BJ (cell line): ENCODE measurements at regions not wholly inside any gene's neighbourhood (a gene's known extent, or its start where the extent isn't known, plus 50 kb on each side); places are given as distances from the start of the nearest gene placed in this dataset.

Source experiments
- CTCF ChIA-PET: fragments of 350-600 bp; formaldehyde crosslinking; extraction: SDS; loops from one replicate; lab custom pipeline; 2021; ENCODE audit warnings: antibody characterized with exemption, inconsistent platforms; lab: Yijun Ruan, JAX
- POLR2A ChIA-PET: fragments of 300-600 bp; sonication (Branson Sonifier 250); formaldehyde crosslinking; extraction: SDS; loops from one replicate; lab custom pipeline; 2021; ENCODE audit warnings: antibody characterized with exemption; lab: Charles Lee
- DNase-seq: peaks from one replicate; pipeline ENCODE4 v3.0.0-alpha.2; 2011; ENCODE audit warnings: low read depth
- H3K27me3 ChIP-seq: 2 replicates; pipeline ENCODE4 v1.6.0; 2011; ENCODE audit warnings: low read length; ENCODE audit not compliant: control insufficient read depth, insufficient read depth
- H3K36me3 ChIP-seq: 2 replicates; pipeline ENCODE4 v1.5.1; 2011; ENCODE audit warnings: low read length; ENCODE audit not compliant: control insufficient read depth, insufficient read depth
- H3K4me3 ChIP-seq: 2 replicates; pipeline ENCODE4 v1.5.1; 2011; ENCODE audit warnings: low read depth, mild to moderate bottlenecking, control low read depth, low read length
- TF ChIP-seq, protein P1 (sequence below): IDR thresholded peaks from 2 replicates; pipeline ENCODE4 v1.5.1; 2011; ENCODE audit warnings: low read depth, mild to moderate bottlenecking, control low read depth, inconsistent platforms, low read length, moderate library complexity; ENCODE audit not compliant: insufficient read depth

GRCh38 chr2:40803900-40804299, 352.0 kb upstream of the SLC8A1 start:
- Histone ChIP-seq H3K27me3 (no peaks in the 10 kb centered on the region; the same call in 1 of the 2 replicates), H3K36me3 (no peaks in the 10 kb centered on the region), H3K4me3 (no peak overlapping the region)
- ChIA-PET POLR2A (no interaction called here), CTCF (no interaction called here)
- DNase-seq, result no peak
- TF ChIP-seq, protein P1, sequence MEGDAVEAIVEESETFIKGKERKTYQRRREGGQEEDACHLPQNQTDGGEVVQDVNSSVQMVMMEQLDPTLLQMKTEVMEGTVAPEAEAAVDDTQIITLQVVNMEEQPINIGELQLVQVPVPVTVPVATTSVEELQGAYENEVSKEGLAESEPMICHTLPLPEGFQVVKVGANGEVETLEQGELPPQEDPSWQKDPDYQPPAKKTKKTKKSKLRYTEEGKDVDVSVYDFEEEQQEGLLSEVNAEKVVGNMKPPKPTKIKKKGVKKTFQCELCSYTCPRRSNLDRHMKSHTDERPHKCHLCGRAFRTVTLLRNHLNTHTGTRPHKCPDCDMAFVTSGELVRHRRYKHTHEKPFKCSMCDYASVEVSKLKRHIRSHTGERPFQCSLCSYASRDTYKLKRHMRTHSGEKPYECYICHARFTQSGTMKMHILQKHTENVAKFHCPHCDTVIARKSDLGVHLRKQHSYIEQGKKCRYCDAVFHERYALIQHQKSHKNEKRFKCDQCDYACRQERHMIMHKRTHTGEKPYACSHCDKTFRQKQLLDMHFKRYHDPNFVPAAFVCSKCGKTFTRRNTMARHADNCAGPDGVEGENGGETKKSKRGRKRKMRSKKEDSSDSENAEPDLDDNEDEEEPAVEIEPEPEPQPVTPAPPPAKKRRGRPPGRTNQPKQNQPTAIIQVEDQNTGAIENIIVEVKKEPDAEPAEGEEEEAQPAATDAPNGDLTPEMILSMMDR, result no peak

- no peak for DNase-seq
- ChIA-PET POLR2A (no interaction called here), CTCF (no interaction called here)
- Histone ChIP-seq H3K27me3 (no peaks in the 10 kb centered on the region), H3K36me3 (no peaks in the 10 kb centered on the region), H3K4me3 (no peak overlapping the region)
- TF ChIP-seq, protein P1, result no peak
Measured at GRCh38 chr2:40809156-40809555, 357.3 kb upstream of the SLC8A1 start.

DNA sequence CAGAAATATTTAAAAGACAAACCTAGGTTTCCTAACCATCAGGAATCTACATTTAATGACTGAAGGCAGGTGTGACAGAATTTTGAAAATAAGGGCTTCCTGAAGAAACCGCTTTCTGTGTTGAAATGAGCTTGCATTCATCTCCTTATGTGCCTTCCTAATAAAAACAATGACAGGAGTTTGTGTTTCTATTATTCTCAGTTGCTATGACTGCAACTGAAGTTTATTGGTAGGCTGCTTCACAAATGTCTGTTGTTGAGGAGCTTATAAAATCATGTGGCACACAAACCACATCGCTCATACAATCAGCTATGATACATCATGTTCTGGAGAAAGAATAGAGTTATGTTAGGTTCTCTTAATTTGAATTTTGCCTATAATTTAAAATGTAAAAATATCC, 362.7 kb upstream of the SLC8A1 start:
- H3K4me3 ChIP-seq, result no peak overlapping the region
- no peaks in the 10 kb centered on the region for H3K27me3 ChIP-seq
- no peaks in the 10 kb centered on the region for H3K36me3 ChIP-seq
- POLR2A ChIA-PET, result no interaction called here
- DNase-seq, result no peak
- CTCF ChIA-PET, result no interaction called here
- TF ChIP-seq, protein P1, result no peak

DNA sequence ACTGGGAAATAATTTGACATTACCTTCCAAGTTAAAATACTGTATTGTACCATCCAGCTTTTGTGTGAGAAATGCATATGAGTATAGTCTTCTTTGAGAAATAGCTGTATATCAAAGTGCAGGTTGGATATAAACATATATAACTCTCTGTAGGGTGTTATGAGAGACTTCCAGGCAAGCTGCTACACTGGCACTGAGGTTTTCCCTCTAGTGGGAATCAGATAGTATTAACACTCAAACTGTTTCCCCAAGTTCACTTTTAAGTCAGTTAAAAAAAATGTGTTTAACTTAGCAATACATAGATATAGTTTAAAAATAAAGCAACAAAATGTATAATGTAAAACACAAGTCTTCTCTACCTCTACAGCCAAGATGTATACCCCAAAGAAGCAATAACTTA, 368.4 kb upstream of the SLC8A1 start:
- TF ChIP-seq, protein P1, result peak; percentile 16; the same call in 1 of the 2 replicates
- DNase-seq, result no peak
- no peaks in the 10 kb centered on the region for H3K27me3 ChIP-seq
- CTCF ChIA-PET, result no interaction called here
- POLR2A ChIA-PET, result no interaction called here
- no peak overlapping the region; the same call in 1 of the 2 replicates for H3K4me3 ChIP-seq
- H3K36me3 ChIP-seq, result no peaks in the 10 kb centered on the region

DNA sequence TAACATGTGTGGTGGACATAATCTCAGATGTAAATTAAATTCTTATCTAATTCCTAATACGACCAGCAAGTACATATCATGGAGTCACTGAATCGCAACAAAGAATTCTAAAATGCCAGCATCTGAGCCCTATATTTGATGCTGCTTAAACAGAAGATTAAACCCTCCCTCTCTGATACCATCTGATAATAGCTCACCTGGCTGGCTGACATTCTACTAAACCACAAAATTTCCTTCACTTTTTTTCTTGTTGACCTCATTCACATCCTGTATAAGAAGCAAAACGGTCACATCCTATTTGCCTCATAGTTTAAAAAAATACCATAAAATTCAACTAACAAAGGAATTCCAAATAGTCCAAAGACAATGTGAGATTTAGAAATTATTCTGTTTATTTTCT, 371.6 kb upstream of the SLC8A1 start:
- TF ChIP-seq, protein P1, result no peak
- H3K27me3 ChIP-seq, result no peaks in the 10 kb centered on the region
- H3K4me3 ChIP-seq, result no peak overlapping the region
- no peak for DNase-seq
- POLR2A ChIA-PET, result no interaction called here
- CTCF ChIA-PET, result interaction anchor here (0.6 kb wide), 1 partner anchor 13 kb away, joined by 3 read pairs; no protein-coding TSS in a partner anchor
- H3K36me3 ChIP-seq, result no peaks in the 10 kb centered on the region
